Panc1 (cell line): ENCODE measurements at regions not wholly inside any gene's neighbourhood (a gene's known extent, or its start where the extent isn't known, plus 50 kb on each side); places are given as distances from the start of the nearest gene placed in this dataset.

Experiments
- ATAC-seq: fragments of 200-7000 bp; cut with Tn5 transposase; 2 replicates; pipeline ENCODE4 v1.9.1; 2020; ENCODE audit warnings: mild to moderate bottlenecking, moderate library complexity
- BruUV-seq: library from RNA; stranded (reverse); fragments of 400-500 nt; replicated peaks from 2 replicates; lab custom pipeline; 2021; lab: Mats Ljungman, UMichigan
- CTCF ChIA-PET: fragments of 300-600 bp; sonication (Branson Sonifier 250); formaldehyde crosslinking; loops from one replicate; lab custom pipeline; 2022; ENCODE audit warnings: antibody characterized with exemption; lab: Charles Lee
- POLR2A ChIA-PET: fragments of 300-600 bp; sonication (Branson Sonifier 250); formaldehyde crosslinking; loops from one replicate; lab custom pipeline; 2022; ENCODE audit warnings: antibody characterized with exemption; lab: Charles Lee
- DNase-seq: peaks from one replicate; pipeline ENCODE4 v3.0.0-alpha.2; 2010; ENCODE audit warnings: low read depth, low spot score
- H3K27ac ChIP-seq: 2 replicates; pipeline ENCODE4 v1.5.1; 2011; ENCODE audit warnings: mild to moderate bottlenecking, low read length, inconsistent platforms
- H3K27me3 ChIP-seq: fragments of 200-500 bp; sonication (Bioruptor generic); 2 replicates; pipeline ENCODE4 v1.6.0; 2014; ENCODE audit warnings: low read length, inconsistent platforms; ENCODE audit not compliant: control insufficient read depth, insufficient read depth
- H3K36me3 ChIP-seq: fragments of 200-500 bp; sonication (Bioruptor generic); 2 replicates; pipeline ENCODE4 v1.5.1; 2014; ENCODE audit warnings: inconsistent platforms, mild to moderate bottlenecking, low read length, moderate library complexity; ENCODE audit not compliant: control insufficient read depth, insufficient read depth
- H3K4me1 ChIP-seq: 2 replicates; pipeline ENCODE4 v1.5.1; 2011; ENCODE audit warnings: inconsistent platforms, mild to moderate bottlenecking, low read length, moderate library complexity; ENCODE audit not compliant: control insufficient read depth, insufficient read depth
- H3K4me3 ChIP-seq, 2 experiments: 2 replicates each; pipeline ENCODE4 v1.5.1; 2011 to 2012; ENCODE audit warnings: low read depth in 2 of 2, low read length in 2 of 2, mild to moderate bottlenecking in 2 of 2, inconsistent platforms in 1 of 2, moderate library complexity in 1 of 2
- H3K9me3 ChIP-seq: fragments of 200-500 bp; sonication (Bioruptor generic); 2 replicates; pipeline ENCODE4 v1.5.1; 2014; ENCODE audit warnings: low read depth, mild to moderate bottlenecking, inconsistent platforms, low read length, moderate library complexity; ENCODE audit not compliant: control insufficient read depth, insufficient read depth
- POLR2AphosphoS5 ChIP-seq: IDR thresholded peaks from 2 replicates; pipeline ENCODE4 v1.6.1; 2012; ENCODE audit warnings: mild to moderate bottlenecking, low read depth, low read length, moderate library complexity
- REST ChIP-seq, 2 experiments: IDR thresholded peaks; 2 replicates each; pipeline ENCODE4 v1.6.1; 2011 to 2012; ENCODE audit warnings: low read depth in 2 of 2, control low read depth in 1 of 2, low read length in 1 of 2, mild to moderate bottlenecking in 1 of 2, moderate library complexity in 1 of 2; ENCODE audit not compliant: insufficient read depth in 1 of 2
- SIN3A ChIP-seq: IDR thresholded peaks from 2 replicates; pipeline ENCODE4 v1.6.1; 2012; ENCODE audit warnings: low read depth, mild to moderate bottlenecking, low read length, moderate library complexity, borderline replicate concordance; ENCODE audit not compliant: insufficient read depth
- TCF7L2 ChIP-seq: IDR thresholded peaks from 2 replicates; pipeline ENCODE4 v1.6.1; 2011; ENCODE audit warnings: mild to moderate bottlenecking, low read depth, low read length, inconsistent platforms
- in situ Hi-C: cut with HindIII; loops from 2 replicates; pipeline ENCODE4 v1.10.0; 2016; ENCODE audit warnings: low sequenced_read_pairs, low pct_unique_long_range_greater_than_20kb
- intact Hi-C: fragments of 100-400 bp; cut with micrococcal nuclease; formaldehyde crosslinking; loops from one replicate; pipeline ENCODE4 v1.10.0; 2022; ENCODE audit not compliant: unreplicated experiment
- TF ChIP-seq, protein P1 (sequence below): fragments of 450-650 bp; IDR thresholded peaks from 2 replicates; pipeline ENCODE4 v1.5.1; 2017; ENCODE audit warnings: mild to moderate bottlenecking

DNA sequence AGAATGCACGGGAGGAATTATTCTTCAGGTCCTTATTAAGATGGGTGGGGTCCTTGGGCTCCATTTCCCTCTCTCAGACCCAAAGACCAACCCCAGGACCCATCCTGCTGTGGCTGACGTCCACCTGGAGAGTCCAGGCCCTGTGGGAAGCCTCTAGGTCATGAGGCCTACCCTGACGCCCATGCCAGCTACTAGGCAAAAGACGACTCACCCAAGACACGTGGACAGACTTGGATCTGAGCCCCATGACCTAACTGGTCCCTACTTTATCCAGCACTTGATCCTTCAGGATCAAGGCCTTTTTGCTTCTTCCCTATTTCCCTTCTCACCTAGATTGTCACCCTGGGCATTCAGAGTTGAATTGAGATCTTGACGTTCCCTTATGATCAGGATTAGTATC is 56.0 kb upstream of the CASZ1 start:
- CTCF ChIA-PET = no interaction called here
- ATAC-seq = no peak
- DNase-seq = no peak
- no TSS peak for BruUV-seq
- POLR2A ChIA-PET = no interaction called here
- Histone ChIP-seq H3K27ac (no peak overlapping the region), H3K4me1 (no peaks in the 10 kb centered on the region), H3K27me3 (no peaks in the 10 kb centered on the region), H3K4me3 (no peak overlapping the region), H3K36me3 (no peaks in the 10 kb centered on the region), H3K9me3 (no peaks in the 10 kb centered on the region)
- in situ Hi-C loops (no loop called here), intact Hi-C loops (no loop called here)
- TF ChIP-seq, protein P1, sequence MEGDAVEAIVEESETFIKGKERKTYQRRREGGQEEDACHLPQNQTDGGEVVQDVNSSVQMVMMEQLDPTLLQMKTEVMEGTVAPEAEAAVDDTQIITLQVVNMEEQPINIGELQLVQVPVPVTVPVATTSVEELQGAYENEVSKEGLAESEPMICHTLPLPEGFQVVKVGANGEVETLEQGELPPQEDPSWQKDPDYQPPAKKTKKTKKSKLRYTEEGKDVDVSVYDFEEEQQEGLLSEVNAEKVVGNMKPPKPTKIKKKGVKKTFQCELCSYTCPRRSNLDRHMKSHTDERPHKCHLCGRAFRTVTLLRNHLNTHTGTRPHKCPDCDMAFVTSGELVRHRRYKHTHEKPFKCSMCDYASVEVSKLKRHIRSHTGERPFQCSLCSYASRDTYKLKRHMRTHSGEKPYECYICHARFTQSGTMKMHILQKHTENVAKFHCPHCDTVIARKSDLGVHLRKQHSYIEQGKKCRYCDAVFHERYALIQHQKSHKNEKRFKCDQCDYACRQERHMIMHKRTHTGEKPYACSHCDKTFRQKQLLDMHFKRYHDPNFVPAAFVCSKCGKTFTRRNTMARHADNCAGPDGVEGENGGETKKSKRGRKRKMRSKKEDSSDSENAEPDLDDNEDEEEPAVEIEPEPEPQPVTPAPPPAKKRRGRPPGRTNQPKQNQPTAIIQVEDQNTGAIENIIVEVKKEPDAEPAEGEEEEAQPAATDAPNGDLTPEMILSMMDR = no peak
- TF ChIP-seq SIN3A = no peak
- no peak for TF ChIP-seq TCF7L2

DNA sequence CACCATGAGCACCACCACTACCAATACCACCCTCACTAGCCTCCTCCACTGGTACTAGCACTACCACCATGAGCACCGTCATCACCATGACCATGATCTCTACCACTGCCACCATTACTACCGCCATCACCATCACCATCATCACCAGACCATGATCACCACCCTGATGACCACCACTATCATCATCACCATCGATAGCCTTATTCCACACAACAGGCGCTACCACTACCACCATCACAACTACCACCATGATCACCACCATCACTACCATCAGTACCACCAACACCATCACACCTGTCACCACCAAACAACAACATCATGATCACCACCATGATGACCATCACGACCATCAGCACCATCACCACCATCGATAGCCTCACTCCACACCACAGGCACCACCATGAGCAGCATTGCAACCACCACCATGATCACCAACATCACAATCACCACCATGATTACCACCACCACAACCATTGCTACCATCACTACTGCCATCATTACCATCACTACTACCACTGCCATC is 56.6 kb upstream of the CASZ1 start:
- ATAC-seq (no peak), DNase-seq (no peak)
- intact Hi-C loops = no loop called here
- no peak overlapping the region for H3K4me3 ChIP-seq
- H3K4me1 ChIP-seq = no peaks in the 10 kb centered on the region
- ChIA-PET CTCF (no interaction called here), POLR2A (no interaction called here)
- H3K27ac ChIP-seq = no peak overlapping the region
- TF ChIP-seq TCF7L2 (no peak), REST (IDR thresholded peaks at IDR 0.05; ENCODE audit: insufficient read depth in 1 of 2, low read depth in 2 of 2, low read length in 1 of 2) (no peak), SIN3A (no peak), POLR2AphosphoS5 (no peak)
- TF ChIP-seq, protein P1 = no peak
- in situ Hi-C loops = no loop called here
- no TSS peak for BruUV-seq
- H3K27me3 ChIP-seq = no peaks in the 10 kb centered on the region
- H3K36me3 ChIP-seq = no peaks in the 10 kb centered on the region
- no peaks in the 10 kb centered on the region for H3K9me3 ChIP-seq
